ENCODE measurements at regions not wholly inside any gene's neighbourhood (a gene's known extent, or its start where the extent isn't known, plus 50 kb on each side); places are given as distances from the start of the nearest gene placed in this dataset.

DNA sequence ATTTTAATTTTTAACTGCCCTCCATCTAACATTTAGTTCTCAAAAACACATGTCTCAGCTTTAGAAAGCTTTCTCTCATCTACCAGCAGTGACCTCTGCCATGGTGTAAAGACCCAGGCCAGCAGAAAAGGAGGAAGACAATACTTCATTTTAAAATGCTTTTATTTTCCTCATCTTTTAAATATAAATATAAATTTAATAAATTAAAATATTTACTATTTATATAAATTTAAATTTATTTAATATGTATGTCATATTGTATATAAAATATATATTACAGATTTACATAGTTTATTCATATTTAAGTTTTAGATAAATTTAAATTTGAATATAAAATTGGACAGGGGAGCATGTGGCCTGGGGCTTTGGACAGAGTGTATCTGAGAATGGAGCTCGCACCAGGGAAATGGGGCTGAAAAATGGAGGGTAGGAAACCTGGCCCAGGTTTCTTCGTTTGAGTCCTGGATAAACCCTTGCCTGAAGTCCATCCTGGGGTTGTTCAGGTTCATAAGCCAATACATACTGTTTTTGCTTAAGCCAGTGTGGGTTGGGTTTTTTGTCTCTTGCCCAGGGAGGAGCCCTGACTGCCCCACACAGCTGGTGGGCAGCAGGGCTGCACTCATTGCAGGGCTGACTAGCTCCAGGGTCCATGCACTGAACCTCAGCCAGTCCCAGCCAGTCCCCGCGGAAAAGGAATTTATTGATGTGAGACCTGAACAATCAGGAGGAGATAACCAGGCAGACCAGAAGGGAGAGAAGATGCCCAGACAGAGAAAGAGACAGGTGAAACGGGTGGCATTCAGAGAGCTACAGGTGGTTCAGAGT, 77.3 kb upstream of the LAPTM4A start:
- TF ChIP-seq PRDM6 (tag by site-specific recombination; IDR thresholded peaks at IDR 0.05) (no peak), ZNF548 (tag by site-specific recombination; IDR thresholded peaks at IDR 0.05) (no peak), ZEB2 (tag by site-specific recombination; IDR thresholded peaks at IDR 0.05) (no peak), SP2 (tag by site-specific recombination; IDR thresholded peaks at IDR 0.05) (no peak), ZBTB7A (tag by site-specific recombination; IDR thresholded peaks at IDR 0.05; ENCODE audit: low read depth) (no peak), CTCF (tag by site-specific recombination; IDR thresholded peaks at IDR 0.05) (no peak), MZF1 (tag by site-specific recombination; IDR thresholded peaks at IDR 0.05; ENCODE audit: borderline replicate concordance) (no peak), ZNF621 (tag by site-specific recombination; IDR thresholded peaks at IDR 0.05) (no peak), IKZF3 (tag by site-specific recombination; IDR thresholded peaks at IDR 0.05) (no peak), ZNF777 (tag by site-specific recombination; IDR thresholded peaks at IDR 0.05; ENCODE audit: borderline replicate concordance) (no peak), PRDM10 (tag by site-specific recombination; IDR thresholded peaks at IDR 0.05) (no peak), SCRT1 (tag by site-specific recombination; IDR thresholded peaks at IDR 0.05; ENCODE audit: borderline replicate concordance) (no peak), ZNF426 (tag by site-specific recombination; IDR thresholded peaks at IDR 0.05) (no peak), ZNF10 (tag by site-specific recombination; IDR thresholded peaks at IDR 0.05) (no peak), ZNF560 (tag by site-specific recombination; IDR thresholded peaks at IDR 0.05; ENCODE audit: borderline replicate concordance) (no peak), REST (tag by site-specific recombination; IDR thresholded peaks at IDR 0.05) (no peak), ZNF571 (tag by site-specific recombination; IDR thresholded peaks at IDR 0.05) (no peak)
- TF ChIP-seq, protein P1, sequence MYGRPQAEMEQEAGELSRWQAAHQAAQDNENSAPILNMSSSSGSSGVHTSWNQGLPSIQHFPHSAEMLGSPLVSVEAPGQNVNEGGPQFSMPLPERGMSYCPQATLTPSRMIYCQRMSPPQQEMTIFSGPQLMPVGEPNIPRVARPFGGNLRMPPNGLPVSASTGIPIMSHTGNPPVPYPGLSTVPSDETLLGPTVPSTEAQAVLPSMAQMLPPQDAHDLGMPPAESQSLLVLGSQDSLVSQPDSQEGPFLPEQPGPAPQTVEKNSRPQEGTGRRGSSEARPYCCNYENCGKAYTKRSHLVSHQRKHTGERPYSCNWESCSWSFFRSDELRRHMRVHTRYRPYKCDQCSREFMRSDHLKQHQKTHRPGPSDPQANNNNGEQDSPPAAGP (tag by site-specific recombination; IDR thresholded peaks at IDR 0.05): no peak
- TF ChIP-seq, protein P2, sequence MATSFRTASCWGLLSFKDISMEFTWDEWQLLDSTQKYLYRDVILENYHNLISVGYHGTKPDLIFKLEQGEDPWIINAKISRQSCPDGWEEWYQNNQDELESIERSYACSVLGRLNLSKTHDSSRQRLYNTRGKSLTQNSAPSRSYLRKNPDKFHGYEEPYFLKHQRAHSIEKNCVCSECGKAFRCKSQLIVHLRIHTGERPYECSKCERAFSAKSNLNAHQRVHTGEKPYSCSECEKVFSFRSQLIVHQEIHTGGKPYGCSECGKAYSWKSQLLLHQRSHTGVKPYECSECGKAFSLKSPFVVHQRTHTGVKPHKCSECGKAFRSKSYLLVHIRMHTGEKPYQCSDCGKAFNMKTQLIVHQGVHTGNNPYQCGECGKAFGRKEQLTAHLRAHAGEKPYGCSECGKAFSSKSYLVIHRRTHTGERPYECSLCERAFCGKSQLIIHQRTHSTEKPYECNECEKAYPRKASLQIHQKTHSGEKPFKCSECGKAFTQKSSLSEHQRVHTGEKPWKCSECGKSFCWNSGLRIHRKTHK (tag by site-specific recombination; IDR thresholded peaks at IDR 0.05): no peak
- Histone ChIP-seq H3K4me3 (ENCODE audit: low read depth, low read length) (no peak overlapping the region), H3K4me1 (ENCODE audit: control insufficient read depth, insufficient read depth, low read length) (no peaks in the 10 kb centered on the region), H3K27ac (ENCODE audit: extremely low read depth, low read depth, low read length) (no peak overlapping the region), H3K36me3 (ENCODE audit: control insufficient read depth in 2 of 2, insufficient read depth in 1 of 2, low read length in 2 of 2) (no peaks in the 10 kb centered on the region), H3K9me3 (ENCODE audit: control insufficient read depth, insufficient read depth, low read depth, low read length) (no peaks in the 10 kb centered on the region)
- ChIA-PET CTCF (interaction anchor here (0.5 to 1.4 kb wide), 5 partner anchors 14 to 197 kb away, joined by 3 to 5 read pairs (median 3); partner anchors contain the start of gene SDC1), POLR2A (no interaction called here)

Measured in HEK293 (cell line).